Suppressor macrophage treated with lipopolysaccharide for 1 hour (primary cell): ENCODE measurements at regions not wholly inside any gene's neighbourhood (a gene's known extent, or its start where the extent isn't known, plus 50 kb on each side); places are given as distances from the start of the nearest gene placed in this dataset.

Experiments used
- DNase-seq, 3 donors: peaks; one replicate each; pipeline ENCODE4 v3.0.0-alpha.2; 2020 to 2022

DNA sequence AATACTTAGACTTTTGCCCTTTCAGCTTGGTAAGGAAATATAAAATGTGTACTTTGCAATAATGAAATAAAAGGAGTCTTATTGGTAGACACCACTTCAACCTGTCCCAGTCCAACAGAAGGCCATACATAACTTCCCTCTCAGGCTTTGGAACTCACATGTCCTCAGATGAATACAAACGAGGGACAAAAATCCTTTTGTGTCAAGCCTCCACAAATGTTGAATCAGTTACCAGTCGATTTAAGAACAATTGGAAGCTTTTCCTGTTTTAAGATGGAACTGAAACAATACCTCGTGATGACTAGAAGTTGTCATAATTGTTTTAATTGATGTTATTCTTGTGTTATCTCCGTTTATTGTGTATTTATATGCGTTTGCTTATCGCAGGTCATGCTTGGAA lies 385.1 kb upstream of the POU3F3 start:
- DNase-seq, result no peak

DNA sequence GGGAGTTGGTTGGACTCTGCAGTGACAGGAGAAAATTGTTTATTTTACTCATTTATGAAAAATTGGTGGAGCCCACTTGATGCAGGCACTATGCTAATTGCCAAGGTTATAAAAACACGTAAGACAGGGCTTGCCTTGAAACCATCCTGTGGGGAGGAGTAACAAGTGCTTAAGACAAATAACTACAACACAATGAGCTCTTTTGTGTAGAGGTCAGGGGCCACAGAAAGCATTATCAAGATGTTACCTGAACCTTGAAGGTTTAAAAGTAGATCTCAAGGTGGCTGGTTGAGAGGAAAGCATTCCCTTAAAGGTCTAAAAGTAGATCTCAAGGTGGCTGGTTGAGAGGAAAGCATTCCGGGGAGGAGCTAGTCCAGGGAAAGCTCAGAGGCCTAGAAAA lies 381.8 kb upstream of the POU3F3 start:
- DNase-seq, result no peak

DNA sequence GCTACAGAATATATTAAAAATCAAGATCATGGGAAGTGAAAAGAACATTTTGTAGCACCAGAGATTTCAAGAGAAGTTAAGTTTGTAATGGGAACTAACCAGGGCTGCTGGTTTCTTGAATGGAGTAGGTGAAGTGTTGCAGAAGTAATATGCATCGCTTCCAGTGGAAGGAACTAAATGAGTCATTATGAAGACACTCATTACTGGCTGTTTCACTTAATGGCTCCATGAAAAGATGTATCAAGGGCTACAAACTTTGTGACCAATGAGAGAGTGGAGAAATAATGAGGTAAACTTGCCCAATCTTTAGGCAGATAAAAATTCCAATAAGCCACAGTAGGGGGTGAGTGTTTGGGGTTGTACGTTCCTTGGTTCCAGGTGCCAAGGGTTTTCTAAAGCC lies 380.4 kb upstream of the POU3F3 start:
- DNase-seq, result peak; percentile 21 to 58 (median 54)

DNA sequence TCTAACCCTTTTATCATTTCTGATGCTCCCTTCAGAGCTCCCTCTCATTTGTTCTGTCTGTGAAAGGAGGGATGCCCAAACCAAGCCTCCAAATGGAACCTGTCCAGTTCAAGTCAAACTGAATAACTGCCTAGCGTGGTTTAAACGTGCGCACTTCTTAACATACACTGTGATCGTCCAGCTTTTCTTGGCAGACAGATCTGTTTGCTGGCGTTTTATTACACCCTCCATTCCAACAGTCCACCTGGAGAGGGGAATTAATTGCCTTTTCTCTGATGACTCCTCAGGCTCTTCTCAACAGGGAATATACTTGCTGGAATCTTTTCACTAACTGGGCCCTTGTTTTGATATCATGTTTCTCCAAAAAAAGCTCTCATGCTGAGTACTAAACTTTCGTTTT lies 379.2 kb upstream of the POU3F3 start:
- DNase-seq, result no peak

DNA sequence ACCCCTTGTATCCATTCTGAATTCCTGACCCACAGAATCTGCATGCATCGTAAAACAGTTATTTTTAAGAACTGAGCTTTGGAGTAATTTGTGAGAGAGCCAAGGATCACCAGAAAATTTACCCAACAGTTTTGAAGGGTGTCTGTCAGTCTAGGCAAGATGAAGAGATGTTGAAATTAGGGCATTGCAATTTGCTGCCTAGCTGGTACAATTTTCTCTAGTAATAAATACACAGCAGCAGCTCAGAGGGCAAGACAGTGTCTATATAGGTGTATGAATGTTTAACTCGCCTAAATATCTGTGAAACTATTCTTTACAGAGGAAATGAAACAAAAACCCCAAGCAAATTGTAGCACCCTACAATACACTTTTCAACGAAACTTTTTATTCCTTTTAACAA lies 377.8 kb upstream of the POU3F3 start:
- no peak for DNase-seq

DNA sequence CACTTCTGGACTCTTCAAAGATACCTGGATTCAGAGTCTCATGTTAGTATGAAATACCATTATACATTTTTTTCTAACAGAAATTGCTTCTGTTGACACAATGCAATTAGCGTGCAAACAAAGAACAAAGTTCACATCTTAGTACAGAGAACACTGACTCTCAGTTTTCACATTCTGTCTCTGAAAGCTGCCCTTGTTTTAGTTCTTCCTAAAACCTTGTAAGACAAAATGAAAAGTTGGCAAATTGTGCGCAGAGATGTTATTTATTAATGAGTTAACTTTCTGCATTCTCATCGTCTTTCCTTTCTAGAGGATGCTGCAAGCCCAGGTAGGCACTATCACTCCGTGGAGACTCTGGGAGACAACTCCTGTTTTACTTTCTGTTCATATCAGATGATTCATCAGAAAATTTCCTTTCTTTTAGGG lies 377.3 kb upstream of the POU3F3 start:
- no peak for DNase-seq

DNA sequence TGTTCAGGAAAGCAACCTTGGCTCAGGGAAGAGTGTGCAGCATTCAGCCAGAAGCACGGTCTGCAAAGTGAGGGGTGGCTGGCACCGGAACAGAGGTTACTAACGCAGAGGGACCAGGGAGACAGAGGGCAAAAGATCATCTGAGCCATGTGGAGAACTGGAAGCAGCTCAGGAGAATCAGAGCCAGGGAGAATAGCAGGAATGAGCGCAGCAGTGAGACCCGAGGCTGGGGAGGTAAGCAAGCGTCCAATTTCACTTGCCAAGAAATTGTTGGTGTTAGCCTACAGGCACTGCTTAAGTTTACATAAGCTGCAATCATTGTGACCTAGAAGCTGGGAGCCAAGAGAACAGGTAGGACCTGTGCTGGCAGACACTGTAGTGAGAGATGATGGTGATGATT lies 372.6 kb upstream of the POU3F3 start:
- DNase-seq, result no peak

DNA sequence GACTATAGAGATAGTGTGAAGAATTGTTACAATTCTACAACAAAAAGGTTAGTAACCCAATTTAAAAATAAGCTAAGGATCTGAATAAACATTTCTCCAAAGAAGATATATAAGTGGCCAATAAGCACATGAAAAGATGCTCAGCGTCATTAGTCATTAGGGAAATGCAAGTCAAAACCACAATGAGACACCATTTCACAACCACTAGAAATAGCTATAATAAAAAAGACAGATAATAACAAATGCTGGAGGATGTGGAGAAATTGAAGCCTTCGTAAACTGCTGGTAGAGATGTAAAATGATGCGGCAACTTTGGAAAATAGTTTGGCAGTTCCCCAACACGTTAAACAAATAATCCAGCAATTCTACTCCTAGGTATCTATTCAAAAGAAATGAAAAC lies 366.5 kb upstream of the POU3F3 start:
- DNase-seq, result peak; percentile 18 to 62 (median 59)

DNA sequence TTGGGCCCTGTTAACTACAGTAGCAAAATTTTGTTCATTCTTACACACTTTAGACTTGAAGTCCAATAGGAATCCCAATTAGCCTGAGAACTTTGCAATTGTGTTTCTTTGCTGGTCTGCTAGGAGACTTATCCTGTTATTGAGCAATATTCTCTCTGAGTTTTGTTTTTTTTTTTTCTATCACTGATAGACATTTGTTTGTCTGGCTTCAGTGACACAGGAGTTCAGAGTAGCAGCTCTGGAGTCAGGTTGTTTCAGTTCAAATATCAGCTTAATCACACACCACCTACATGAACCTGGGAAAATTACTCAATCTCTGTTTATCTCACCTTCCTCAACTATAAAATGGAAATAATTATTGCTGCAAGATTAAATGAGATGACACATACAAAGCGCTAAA lies 360.2 kb upstream of the POU3F3 start:
- no peak for DNase-seq

DNA sequence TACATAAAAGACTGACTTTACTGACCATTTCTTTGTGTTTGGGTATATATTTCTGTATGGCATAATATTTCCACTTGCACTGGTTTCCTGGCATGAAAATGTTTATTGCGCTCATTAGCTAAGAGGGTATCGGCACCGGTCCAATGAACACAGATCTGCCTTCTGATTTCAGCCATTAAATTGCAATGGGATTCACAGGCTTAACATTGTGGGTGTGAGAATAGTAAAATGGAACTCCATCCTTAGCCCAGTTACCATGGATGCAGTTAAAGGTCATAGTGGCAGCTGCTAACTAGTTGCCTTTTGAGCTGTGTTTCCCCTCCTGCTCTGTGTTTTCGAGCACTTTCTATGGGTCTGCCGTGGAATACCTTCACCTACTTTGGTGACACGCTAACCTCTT lies 352.6 kb upstream of the POU3F3 start:
- DNase-seq, result no peak

DNA sequence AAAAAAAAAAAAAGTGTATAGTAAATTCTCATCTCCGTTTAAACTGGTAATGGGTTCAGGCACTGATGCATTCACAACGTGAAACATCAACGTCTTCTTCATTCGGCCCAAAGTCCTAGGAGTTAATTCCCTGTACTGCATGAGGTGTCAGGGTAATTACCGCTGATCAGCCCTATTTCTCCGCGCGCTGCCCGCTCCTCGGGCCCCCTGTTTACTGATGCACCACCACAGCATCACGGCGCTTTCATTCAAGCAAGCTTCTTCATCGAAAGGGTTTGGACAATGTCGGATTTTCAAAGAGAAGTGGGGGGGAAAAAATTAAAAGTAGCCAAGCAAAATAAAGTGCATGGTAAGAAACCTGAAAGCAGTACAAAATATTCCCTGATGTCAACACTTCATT lies 352.0 kb upstream of the POU3F3 start:
- DNase-seq, result no peak

DNA sequence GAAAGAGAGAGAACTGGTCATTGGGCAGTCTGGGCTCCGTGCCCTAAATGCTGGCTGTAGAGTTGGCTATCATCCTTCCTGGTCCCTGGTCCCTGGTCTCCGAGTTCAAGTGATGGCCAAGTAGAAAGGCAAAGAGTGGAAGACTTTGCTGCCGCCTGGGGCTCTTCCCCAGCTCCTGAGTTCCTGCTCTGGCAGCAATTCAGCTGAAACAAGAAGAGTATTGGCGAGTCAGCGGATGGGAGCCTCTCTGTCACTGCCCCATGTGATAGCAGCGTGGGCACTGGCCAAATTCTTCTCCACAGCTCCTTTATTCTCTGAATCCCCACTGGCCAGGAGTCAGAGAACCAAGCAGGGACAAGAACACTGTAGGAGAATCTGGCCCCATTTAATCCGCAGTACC lies 351.0 kb upstream of the POU3F3 start:
- no peak for DNase-seq

DNA sequence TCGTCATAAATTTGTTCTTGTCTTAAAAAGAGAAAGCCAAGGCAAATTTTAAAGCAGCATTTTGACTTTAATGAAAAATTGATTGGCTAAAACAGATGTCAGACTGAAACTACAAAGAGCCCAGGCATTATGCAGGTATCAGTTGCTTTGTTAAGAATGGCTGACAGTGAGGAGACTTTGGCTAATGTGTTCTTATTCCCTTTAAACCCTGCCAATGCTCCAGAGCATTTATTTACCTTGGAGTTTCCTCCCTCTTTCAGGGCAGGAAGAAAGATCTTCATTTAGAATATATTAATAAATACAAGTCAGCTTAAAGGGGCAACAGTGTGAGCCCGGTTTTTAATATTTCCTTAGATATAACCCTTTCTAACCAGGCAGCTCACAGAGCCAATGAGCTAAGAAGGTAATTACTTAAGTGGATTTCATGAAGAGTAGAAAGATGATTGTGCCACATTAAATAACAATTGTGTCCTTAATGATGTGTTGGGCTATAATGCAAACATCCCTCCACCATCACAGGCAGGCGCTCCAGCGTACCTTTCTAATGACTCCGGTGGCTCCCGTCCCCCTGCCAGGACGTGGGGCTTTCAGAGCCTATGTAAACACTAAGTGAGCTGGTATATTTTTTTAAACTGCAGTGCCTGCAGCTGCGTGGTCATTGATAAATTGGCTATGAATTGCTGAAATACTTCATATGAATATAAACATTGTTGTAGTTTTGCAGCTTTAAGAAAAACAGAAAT lies 349.4 kb upstream of the POU3F3 start:
- DNase-seq, result no peak

DNA sequence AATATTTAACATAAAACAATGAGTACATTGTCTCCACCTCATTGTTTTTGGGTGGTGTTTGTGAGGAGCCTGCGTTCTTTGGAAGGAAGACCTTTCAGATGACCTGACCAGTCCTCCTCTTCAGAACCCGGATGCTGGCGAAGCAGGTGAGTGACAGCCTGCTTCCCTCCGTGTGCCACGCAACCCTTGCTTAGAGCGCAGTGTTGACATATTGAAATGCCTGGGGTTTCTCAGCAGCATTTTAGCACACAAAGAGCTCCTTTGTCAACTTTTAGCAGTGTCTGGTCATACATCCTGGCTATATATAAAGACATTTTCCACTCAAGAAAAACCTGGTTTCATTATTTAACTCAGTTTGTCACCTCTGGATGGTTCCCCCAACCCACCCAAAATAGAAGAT lies 335.7 kb upstream of the POU3F3 start:
- DNase-seq, result no peak

DNA sequence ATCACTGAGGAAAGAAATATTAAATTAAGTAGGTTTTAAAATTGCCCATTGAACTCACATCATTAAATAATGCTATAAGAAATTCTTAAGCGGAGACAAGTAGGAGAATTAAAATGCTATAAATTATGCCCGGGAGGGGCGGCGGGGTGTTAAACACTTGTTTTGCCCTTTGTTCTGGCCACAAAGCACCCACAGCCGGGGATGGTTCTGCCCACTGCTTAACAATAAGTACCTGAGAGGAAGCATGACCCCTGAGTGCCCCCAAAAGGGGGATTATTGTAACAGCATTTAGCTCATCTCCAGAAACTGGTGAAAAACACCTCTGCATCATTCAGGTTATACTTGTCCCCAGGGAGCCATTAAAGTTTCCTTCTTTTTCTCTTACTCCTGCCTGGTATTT lies 332.7 kb upstream of the POU3F3 start:
- DNase-seq, result no peak

DNA sequence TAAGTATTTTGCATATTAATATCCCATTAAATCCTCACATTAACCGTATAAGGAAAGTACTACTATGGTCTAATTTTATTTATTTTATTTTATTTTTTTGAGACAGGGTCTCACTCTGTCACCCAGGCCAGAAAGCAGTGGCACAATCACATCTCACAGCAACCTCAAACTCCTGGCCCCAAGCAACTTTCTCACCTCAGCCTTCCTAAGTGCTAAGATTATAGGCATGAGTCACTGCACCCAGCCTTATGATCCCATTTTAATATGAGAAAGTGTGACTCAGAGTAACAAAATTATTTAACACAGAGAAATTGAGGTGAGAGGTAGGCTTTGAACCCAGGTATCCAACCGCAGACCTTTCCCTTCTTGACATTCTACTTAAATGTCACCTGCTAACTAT lies 330.0 kb upstream of the POU3F3 start:
- no peak for DNase-seq

DNA sequence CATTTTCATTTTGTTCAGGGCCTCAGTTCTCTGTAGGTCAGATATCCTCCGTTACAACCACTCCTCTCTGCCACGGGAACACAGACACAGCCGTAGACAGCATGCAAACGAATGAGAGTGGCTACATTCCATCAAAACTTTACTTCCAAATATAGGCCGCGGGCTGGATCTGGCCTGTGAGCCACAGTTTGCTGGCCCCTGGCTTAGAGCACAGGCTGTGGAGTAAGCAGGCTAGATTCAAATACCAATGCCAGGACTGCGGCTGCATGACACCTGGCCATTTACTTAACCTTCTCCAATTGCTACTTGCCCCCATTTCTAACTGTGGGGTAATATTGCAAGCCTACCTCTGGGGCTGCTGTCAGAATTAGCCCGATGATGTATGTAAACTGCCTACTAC lies 325.8 kb upstream of the POU3F3 start:
- DNase-seq, result no peak

DNA sequence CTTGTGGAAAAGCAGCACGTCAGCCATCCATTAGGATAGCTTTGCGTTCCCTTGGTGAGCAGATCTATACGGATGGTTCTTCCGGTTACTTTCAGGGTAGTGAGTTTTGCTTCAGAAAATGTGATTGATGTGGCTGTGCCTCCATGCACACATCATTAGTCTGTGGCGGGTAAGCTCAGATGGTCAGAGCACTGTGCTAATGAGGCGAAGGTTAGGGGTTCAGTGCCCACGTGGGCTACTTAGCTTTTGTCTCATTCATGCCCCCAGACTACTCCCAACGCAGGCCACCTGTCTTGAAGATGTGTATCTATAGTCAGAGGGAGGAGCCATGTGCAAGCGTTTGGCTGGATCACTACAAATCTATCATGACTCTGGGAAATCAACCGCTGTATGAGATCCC lies 322.8 kb upstream of the POU3F3 start:
- no peak for DNase-seq

DNA sequence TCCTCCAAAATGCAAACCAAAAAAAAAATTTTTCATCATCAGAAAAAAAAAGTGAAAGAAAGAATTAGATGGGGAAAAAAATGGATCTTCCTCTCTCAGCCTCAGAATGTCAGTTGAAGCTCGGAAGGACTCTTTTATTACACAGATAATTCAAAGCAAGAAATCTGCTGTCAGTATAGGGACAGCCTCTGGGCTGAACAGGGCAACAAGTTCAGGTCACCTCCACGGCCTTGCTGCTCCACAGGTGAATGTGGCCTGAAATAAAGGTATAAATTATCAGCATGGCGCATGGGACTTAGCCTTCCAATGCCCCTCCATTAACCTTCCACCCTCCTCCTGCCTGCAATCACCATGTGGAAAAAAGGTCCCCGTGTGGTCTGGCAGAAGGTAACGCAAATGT lies 316.8 kb upstream of the POU3F3 start:
- DNase-seq, result no peak

DNA sequence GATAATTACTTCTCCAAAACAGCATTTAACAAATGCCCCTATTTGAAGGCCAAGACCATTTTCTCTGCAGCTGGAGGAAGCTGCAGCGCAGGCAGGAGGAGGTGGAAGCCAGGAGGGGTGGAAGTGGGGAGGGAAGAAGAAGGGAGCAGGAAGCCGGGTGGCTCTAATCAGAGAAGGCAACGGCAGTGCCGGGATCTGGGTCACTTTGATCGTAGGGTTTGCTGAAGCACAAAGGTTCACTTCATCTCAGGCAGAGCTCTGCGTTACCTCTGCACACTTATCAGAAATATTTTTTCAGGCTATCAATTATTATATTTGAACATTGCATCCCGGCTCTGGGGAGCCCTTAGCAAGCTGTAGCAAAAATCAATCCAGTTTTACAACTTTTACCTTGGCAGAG lies 315.8 kb upstream of the POU3F3 start:
- DNase-seq, result no peak

DNA sequence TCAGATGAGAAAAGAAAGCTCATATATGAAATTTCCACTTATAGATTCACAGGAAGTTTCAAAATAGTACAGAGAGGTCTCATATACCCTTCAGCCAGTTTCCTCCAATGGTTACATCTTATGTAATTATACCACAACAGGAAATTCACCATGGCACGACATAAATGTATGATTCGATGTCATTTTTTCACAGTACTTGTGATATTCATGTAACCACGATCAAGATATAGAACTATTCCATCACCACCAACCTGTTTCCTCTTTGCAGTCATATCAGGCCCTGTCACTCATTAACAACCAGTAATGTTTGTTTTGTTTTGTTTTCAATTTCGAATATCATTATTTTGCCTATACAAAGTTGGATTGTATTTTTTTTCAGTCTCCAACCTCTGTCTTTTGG lies 314.3 kb upstream of the POU3F3 start:
- DNase-seq, result peak in 1 of 3 donors; percentile 6

DNA sequence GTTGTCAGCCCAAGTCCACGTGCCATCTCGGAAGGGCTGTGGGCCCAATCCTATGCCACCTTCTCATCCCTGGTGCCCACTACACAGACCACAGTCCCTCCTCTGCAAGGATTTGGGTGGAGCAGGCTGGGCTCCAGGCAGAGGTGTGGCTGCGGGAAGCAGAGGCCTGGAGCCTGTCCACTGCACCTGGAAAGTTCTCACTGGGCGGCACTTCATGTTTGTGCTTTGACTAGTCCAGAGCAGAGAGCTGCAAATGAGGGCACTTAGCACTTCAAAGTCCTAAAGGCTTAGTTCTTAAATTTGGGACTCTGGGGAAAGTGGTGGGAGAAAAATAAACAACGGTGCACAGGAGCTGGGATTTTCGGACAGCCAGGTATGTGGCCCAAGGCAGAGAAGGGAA lies 308.9 kb upstream of the POU3F3 start:
- DNase-seq, result no peak

DNA sequence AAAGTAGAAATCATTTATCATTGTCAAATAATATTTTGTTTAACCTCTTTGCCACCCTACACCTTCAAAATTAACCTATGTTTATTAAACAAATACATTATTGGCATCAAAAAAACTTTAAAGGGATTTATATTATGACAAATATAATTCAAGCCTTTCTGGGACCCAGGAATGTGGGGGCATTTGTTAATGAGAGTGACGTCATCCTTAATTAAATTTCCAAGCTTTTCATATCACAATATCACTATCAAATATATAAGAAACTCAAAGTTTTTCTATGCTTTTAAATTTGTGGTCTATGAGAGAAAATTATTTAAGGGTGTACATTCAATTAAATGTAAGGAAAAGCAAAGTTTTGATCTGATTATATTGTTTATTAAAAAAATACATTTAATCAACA lies 307.4 kb upstream of the POU3F3 start:
- no peak for DNase-seq

DNA sequence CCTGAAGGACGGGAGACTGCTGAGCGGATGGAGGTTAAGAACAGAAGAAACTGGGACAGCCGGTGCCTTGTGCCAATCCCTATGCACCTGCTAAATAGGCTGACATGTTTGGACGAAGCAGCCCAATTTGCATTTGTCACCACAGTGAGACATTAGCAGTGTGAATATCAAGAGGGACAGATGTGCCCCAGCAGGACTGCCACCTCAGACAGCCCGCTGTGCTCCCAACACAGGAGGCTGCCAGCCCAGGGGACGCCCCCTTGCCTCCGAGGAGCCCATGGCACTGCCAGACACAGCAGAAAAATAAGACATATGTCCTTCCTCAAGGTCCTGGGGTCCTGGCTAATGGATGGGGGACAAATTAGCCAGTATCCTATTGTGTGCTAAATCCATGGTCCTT lies 306.7 kb upstream of the POU3F3 start:
- DNase-seq, result no peak

DNA sequence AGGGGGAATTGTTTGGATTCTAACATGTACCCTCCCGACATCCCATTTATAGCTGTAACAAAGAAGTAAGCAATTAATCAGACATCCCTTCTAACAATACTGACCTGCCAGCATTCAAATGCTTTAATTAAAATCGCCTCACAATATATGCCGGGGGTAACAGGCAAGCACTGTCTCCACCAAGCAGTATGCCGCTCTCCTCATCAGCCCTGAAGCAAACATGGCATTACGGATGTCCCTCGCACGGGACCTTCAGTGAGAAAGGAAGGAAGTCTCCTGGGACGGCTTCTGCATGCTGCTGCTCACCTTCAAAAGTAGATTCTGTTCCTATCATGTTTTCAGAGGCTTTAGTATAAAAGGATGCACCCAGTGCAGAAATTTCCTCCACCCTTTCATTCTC lies 292.7 kb upstream of the POU3F3 start:
- DNase-seq, result no peak

DNA sequence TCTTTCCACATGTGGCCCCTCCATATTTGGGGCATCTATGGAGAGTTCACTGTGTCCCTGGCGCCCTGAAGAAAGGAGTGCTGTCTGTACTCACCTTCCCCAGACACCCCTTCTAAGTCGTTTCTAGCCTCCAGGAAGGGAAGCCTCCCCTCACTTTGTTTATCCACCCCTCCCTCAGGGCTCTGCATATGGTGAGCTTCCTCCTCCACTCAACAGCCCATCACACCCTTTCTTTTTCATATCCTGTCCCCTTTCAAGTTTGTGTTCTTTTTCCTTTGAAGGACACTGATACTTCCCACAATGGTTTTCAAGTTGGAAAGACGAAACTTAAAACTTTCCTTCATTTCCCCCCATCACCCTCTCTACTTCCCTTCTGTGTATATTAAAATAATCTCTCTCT lies 291.4 kb upstream of the POU3F3 start:
- no peak for DNase-seq
